Islet precursor cell (in vitro differentiated cells): ENCODE measurements at regions not wholly inside any gene's neighbourhood (a gene's known extent, or its start where the extent isn't known, plus 50 kb on each side); places are given as distances from the start of the nearest gene placed in this dataset.
"Not testable (repeated sequence)": the region's sequence is repeated elsewhere in the genome, so short reads cannot be mapped to it uniquely, and the experiment has no call there.

Experiments used
- DNase-seq: peaks from one replicate; pipeline ENCODE4 v3.0.0-alpha.2; 2018

GRCh38 chr3:61387817-61388216 lies 136.6 kb upstream of the FHIT start:
- DNase-seq: no peak

DNA sequence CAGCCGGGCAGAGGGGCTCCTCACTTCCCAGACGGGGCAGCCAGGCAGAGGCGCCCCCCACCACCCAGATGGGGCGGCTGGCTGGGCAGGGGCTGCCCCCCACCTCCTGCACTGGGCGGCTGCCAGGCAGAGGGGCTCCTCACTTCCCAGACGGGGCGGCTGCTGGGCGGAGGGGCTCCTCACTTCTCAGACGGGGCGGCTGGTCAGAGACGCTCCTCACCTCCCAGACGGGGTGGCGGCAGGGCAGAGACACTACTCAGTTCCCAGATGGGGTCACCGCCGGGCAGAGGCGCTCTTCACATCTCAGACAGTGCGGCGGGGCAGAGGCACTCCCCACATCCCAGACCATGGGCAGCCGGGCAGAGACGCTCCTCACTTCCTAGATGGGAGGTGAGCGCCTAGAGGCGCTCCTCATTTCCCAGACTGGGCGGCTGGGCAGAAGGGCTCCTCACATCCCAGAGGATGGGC lies 142.3 kb upstream of the FHIT start:
- not testable (repeated sequence) for DNase-seq

DNA sequence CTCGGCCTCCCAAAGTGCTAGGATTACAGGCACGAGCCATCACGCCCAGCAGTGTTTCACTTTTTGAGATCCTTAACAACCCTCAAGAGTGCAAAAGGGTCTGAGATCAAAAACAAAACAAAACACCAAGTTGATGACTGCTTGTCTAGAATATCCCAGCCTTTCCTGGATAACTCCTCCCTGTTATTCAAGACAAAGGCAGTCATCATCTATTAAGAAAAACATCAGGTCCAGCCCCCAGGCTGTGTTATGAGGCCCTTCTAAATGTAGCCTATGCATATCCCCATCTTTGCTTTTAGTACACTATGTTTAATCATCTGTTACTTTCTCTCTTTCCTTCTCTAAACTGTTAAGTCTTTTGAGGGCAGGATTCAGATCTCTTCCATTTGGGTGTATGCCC lies 150.1 kb upstream of the FHIT start:
- DNase-seq: no peak

GRCh38 chr3:61407397-61407796 lies 154.0 kb upstream of the PTPRG start:
- DNase-seq: no peak

DNA sequence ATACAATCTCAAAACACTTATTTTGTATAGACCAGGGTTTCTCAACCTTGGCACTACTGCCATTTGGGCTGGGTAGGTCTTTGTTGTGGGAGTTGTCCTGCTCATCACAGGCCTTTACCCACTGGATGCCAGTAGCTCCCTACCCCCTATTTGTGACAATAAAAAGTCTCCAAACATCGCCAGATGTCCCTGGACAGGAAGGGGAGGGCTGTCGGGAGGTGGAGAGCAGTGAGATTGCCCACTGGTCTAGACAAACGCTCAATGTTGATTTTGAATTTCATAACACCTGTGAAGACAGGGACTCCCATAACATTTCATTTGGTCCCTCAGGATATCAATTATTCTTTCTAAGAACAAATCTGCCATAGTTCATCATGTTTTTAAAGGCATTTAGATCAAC lies 151.7 kb upstream of the PTPRG start:
- no peak for DNase-seq

- not testable (repeated sequence) for DNase-seq
Observed at GRCh38 chr3:61410358-61410757, 151.0 kb upstream of the PTPRG start.

GRCh38 chr3:61411009-61411662 lies 150.2 kb upstream of the PTPRG start:
- DNase-seq: no peak

GRCh38 chr3:61414456-61414855 lies 146.9 kb upstream of the PTPRG start:
- DNase-seq: no peak

GRCh38 chr3:61415201-61415600 lies 146.2 kb upstream of the PTPRG start:
- no peak for DNase-seq

DNA sequence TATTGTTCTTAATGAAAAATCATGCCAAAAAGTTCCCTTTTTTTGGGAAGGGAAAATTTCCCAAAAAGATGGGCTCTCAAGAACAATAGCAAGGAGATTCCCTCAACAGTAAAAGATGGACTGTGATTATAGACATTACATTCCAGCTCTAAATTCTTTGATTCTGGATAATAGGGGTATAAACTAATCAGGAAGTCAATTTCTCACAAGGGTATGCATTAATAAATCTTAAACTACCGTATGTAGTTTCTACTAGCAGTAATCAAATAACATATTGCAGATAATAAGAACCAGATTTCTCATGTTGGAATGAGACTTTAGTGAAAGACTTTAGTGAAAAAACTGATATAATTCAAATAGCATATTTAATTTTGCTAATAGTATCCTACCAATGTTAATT lies 144.8 kb upstream of the PTPRG start:
- DNase-seq: no peak

- DNase-seq: no peak
Observed at GRCh38 chr3:61417352-61417751, 144.0 kb upstream of the PTPRG start.

- DNase-seq: no peak
Observed at GRCh38 chr3:61420136-61420759, 141.1 kb upstream of the PTPRG start.

GRCh38 chr3:61422945-61423673 lies 138.3 kb upstream of the PTPRG start:
- no peak for DNase-seq

- no peak for DNase-seq
Observed at GRCh38 chr3:61425356-61425755, 136.0 kb upstream of the PTPRG start.

DNA sequence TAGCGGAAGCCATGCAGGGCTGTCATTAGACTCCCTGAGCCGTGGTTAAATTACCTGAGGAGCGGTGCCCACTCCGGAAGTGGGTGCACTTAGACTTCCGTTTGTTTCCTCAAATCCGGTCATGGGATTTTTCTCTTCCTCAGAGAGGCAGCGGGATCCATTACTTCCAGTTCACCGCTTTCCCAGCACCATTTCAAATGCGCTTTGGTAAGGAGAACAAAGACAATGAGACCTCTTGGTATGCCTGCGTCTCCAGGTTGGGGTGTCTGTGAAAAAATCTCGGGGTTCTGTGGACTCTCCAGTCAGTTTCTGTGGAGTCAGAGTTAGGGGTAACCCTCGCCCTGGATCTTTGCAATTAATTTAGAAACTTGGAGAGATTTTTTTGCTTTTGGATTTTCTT lies 132.3 kb upstream of the PTPRG start:
- DNase-seq: no peak

DNA sequence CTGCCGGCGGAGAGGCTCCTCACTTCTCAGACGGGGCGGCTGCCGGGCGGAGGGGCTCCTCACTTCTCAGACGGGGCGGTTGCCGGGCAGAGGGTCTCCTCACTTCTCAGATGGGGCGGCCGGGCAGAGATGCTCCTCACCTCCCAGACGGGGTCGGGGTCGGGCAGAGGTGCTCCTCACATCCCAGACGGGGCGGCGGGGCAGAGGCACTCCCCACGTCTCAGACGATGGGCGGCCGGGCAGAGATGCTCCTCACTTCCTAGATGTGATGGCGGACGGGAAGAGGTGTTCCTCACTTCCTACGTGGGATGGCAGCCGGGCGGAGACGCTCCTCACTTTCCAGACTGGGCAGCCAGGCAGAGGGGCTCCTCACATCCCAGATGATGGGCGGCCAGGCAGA lies 126.5 kb upstream of the PTPRG start:
- not testable (repeated sequence) for DNase-seq

GRCh38 chr3:61435361-61435760 lies 126.0 kb upstream of the PTPRG start:
- DNase-seq: not testable (repeated sequence)

DNA sequence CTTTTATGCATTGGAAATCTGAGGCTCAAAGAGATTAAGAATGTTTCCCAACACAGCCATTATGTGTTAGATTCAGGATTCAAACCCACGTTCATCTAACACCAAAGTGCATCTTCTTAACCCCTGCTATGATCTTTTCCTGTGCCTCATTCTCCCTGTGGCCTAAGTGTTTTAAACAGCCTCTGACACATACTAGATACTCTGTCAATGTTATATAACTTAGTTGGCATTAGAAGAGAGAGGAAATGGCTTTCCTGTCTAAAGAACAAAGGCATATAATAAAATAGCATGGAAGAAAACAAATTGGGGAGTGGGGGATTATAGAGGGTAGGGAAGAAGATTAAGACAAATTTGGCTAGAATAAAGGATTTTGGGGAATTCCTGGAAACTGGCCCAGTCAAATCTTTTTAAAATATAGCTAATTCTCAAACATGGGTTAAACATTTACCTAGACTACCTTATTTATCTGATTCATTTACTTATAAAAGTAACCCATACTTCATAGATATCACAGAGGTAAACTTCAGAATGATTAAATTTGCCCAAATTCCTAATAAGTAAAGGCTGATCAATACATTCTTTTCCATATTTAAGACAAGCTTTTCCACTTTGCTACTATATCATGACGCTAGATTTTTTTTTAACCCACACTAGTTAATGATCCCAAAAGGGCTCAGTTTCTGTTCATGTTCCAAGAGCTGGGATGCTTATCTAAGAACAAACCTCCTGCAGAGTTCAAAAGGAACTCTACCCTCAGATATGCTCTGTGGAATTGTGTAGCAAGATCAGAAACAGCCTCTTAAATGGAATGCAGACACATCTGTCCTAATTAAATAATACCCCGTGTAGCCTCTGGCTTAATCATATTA lies 122.9 kb upstream of the PTPRG start:
- DNase-seq: no peak

- no peak for DNase-seq
Observed at GRCh38 chr3:61439122-61439458, 122.3 kb upstream of the PTPRG start.

DNA sequence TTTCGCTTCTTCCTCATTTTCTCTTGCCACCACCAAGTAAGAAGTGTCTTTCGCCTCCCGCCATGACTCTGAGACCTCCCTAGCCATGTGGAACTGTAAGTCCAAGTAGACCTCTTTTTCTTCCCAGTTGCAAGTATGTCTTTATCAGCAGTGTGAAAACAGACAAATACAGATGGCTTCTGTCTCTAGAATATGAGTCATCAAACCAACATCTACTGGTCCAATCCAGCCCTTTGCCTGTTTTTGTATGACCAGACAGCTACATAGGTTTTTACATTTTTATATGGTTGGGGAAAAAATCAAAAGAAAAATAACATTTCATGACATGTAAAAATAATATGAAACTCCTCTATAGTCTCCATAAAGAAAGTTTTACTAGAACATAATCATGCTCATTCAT lies 118.7 kb upstream of the PTPRG start:
- DNase-seq: no peak

- DNase-seq: no peak
Observed at GRCh38 chr3:61443886-61444285, 117.5 kb upstream of the PTPRG start.

DNA sequence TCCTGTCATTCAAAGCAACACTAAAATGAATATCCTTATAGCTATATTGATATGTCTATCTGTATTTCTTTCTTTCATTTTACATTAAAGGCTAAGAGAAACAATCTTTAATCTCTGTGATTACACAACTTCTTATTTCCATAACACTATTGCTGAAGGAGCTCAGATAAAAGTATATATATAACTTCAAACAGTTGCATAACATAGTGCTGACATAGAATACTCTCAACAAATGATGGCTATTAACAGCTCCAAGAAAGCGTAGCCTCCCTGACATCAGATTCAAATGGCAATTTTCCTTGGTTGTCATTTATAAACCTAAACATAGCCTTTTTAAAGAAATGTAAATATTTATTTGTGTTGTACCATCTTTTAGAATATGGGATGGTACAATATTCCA lies 116.6 kb upstream of the PTPRG start:
- no peak for DNase-seq

DNA sequence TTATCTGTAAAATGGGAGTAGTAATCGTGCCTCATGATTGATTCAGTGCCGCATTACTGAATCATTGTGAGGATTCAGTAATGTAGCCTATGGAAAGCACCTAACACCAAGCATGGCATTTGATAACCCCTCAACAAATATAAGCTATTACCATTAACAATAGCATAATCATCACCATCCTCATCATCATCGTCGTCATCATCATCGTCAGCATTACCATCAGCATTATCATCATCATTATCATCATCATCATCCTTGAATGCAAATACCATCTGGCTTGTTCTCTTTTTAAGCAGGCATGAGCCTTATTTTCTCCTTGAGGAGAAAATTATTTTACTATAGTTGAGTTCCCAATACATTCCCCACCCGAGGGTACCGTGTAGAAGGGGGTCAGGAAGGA lies 115.4 kb upstream of the PTPRG start:
- no peak for DNase-seq
